H1 (cell line): ENCODE measurements at regions not wholly inside any gene's neighbourhood (a gene's known extent, or its start where the extent isn't known, plus 50 kb on each side); places are given as distances from the start of the nearest gene placed in this dataset.

Source experiments
- CTCF ChIA-PET: fragments of 300-600 bp; sonication (Branson Sonifier 250); formaldehyde crosslinking; loops from one replicate; lab custom pipeline; 2021; ENCODE audit not compliant: partially characterized antibody; lab: Charles Lee
- POLR2A ChIA-PET: fragments of 300-600 bp; sonication (Branson Sonifier 250); formaldehyde crosslinking; loops from one replicate; lab custom pipeline; 2021; ENCODE audit warnings: inconsistent platforms; ENCODE audit not compliant: partially characterized antibody; lab: Charles Lee
- DNase-seq, 2 experiments: peaks; one replicate each; pipeline versions ENCODE4 v3.0.0 to v3.0.0-alpha.2; 2010 to 2022; ENCODE audit warnings: low spot score in 2 of 2, low read depth in 1 of 2, mixed read lengths in 1 of 2
- FAIRE-seq: peaks from 2 replicates; lab custom pipeline; 2011; peaks lifted over from hg19 to GRCh38; lab: Jason Lieb, UNC
- H2AFZ ChIP-seq: 2 replicates; pipeline ENCODE4 v1.8.1; 2012; ENCODE audit warnings: low read length, inconsistent platforms
- H2AK5ac ChIP-seq: 2 replicates; pipeline ENCODE4 v1.6.1; 2013; ENCODE audit warnings: low read depth, low read length
- H2BK120ac ChIP-seq: replicated peaks from 2 replicates; pipeline ENCODE3; 2013; ENCODE audit warnings: low read depth, low read length, inconsistent platforms
- H2BK12ac ChIP-seq: 2 replicates; pipeline ENCODE4 v1.6.1; 2013; ENCODE audit warnings: low read depth, low read length
- H2BK15ac ChIP-seq: 2 replicates; pipeline ENCODE4 v1.6.1; 2013; ENCODE audit warnings: low read length
- H2BK20ac ChIP-seq: 2 replicates; pipeline ENCODE4 v1.6.1; 2013; ENCODE audit warnings: low read length
- H2BK5ac ChIP-seq: 2 replicates; pipeline ENCODE4 v1.6.1; 2013; ENCODE audit warnings: low read depth, low read length
- H3K14ac ChIP-seq: 2 replicates; pipeline ENCODE4 v1.6.1; 2013; ENCODE audit warnings: inconsistent platforms; ENCODE audit not compliant: insufficient read length
- H3K18ac ChIP-seq: 2 replicates; pipeline ENCODE4 v1.6.1; 2013; ENCODE audit warnings: low read length; ENCODE audit errors: extremely low read depth
- H3K23ac ChIP-seq: 2 replicates; pipeline ENCODE4 v1.6.1; 2013; ENCODE audit warnings: inconsistent platforms; ENCODE audit not compliant: insufficient read length
- H3K23me2 ChIP-seq: 2 replicates; pipeline ENCODE4 v1.6.1; 2013; ENCODE audit warnings: low read depth, low read length
- H3K27ac ChIP-seq: 2 replicates; pipeline ENCODE4 v1.6.1; 2011; ENCODE audit warnings: low read depth, low read length, inconsistent platforms
- H3K27me3 ChIP-seq, 4 experiments: replicated peaks in 1 of 4; 1 replicate in 1 of 4; 2 replicates in 3 of 4; pipeline versions ENCODE4 v1.6.1 to v1.8.1; 2011 to 2013; ENCODE audit warnings: low read length in 3 of 4, mild to moderate bottlenecking in 3 of 4, inconsistent platforms in 2 of 4, mixed read lengths in 2 of 4, moderate library complexity in 1 of 4; ENCODE audit not compliant: control insufficient read depth in 3 of 4, insufficient read depth in 3 of 4; ENCODE audit errors: extremely low read depth in 1 of 4
- H3K36me3 ChIP-seq, 4 experiments: 2 replicates each; pipeline versions ENCODE4 v1.6.1 to v1.8.1; 2011 to 2013; ENCODE audit warnings: mild to moderate bottlenecking in 4 of 4, low read length in 3 of 4, moderate library complexity in 2 of 4, control low read depth in 1 of 4, inconsistent platforms in 1 of 4; ENCODE audit not compliant: insufficient read depth in 4 of 4, control insufficient read depth in 2 of 4
- H3K4ac ChIP-seq: replicated peaks from 2 replicates; pipeline ENCODE3; 2013; ENCODE audit warnings: low read length, low read depth, mixed read lengths, inconsistent platforms; ENCODE audit not compliant: insufficient read length
- H3K4me1 ChIP-seq, 4 experiments: replicated peaks in 1 of 4; 1 replicate in 1 of 4; 2 replicates in 3 of 4; pipeline versions ENCODE4 v1.6.1 to v1.8.1; 2011 to 2013; ENCODE audit warnings: low read length in 3 of 4, inconsistent platforms in 2 of 4, mixed read lengths in 1 of 4; ENCODE audit not compliant: insufficient read depth in 4 of 4, control insufficient read depth in 3 of 4
- H3K4me2 ChIP-seq, 2 experiments: 2 replicates each; pipeline versions ENCODE4 v1.6.1 to v1.8.1; 2011 to 2013; ENCODE audit warnings: low read depth in 2 of 2, low read length in 2 of 2, control low read depth in 1 of 2, inconsistent platforms in 1 of 2, mild to moderate bottlenecking in 1 of 2; ENCODE audit not compliant: insufficient read depth in 1 of 2
- H3K4me3 ChIP-seq, 4 experiments: fragments of 200-600, 300-600 bp in 1 of 4; sonication (generic), shearing (Covaris generic), sonication (Bioruptor Twin) in 1 of 4; 2 replicates each; pipeline versions ENCODE4 v1.5.1 to v1.8.1; 2011 to 2016; ENCODE audit warnings: low read length in 4 of 4, low read depth in 3 of 4, control low read depth in 2 of 4, inconsistent platforms in 2 of 4, mild to moderate bottlenecking in 2 of 4, mixed read lengths in 1 of 4, moderate library complexity in 1 of 4; ENCODE audit not compliant: insufficient read depth in 2 of 4; ENCODE audit errors: extremely low read depth in 1 of 4
- H3K56ac ChIP-seq: replicated peaks from 2 replicates; pipeline ENCODE3; 2013; ENCODE audit warnings: low read depth, mild to moderate bottlenecking, mixed read lengths, low read length, inconsistent platforms; ENCODE audit not compliant: insufficient read length
- H3K79me1 ChIP-seq: 2 replicates; pipeline ENCODE4 v1.6.1; 2013; ENCODE audit warnings: low read depth, low read length, control low read depth
- H3K79me2 ChIP-seq, 2 experiments: 2 replicates each; pipeline versions ENCODE4 v1.6.1 to v1.8.1; 2012 to 2013; ENCODE audit warnings: low read length in 2 of 2, mild to moderate bottlenecking in 2 of 2, inconsistent platforms in 1 of 2; ENCODE audit not compliant: insufficient read depth in 2 of 2, control insufficient read depth in 1 of 2
- H3K9ac ChIP-seq, 4 experiments: replicated peaks in 1 of 4; 1 replicate in 1 of 4; 2 replicates in 3 of 4; pipeline versions ENCODE4 v1.6.1 to v1.8.1; 2011 to 2013; ENCODE audit warnings: low read depth in 3 of 4, low read length in 3 of 4, control low read depth in 2 of 4, mild to moderate bottlenecking in 2 of 4, moderate library complexity in 2 of 4, inconsistent platforms in 1 of 4; ENCODE audit errors: extremely low read depth in 1 of 4
- H3K9me3 ChIP-seq, 2 experiments: 2 replicates each; pipeline versions ENCODE4 v1.6.1 to v1.8.1; 2012 to 2013; ENCODE audit warnings: mild to moderate bottlenecking in 2 of 2, moderate library complexity in 2 of 2, control low read depth in 1 of 2, inconsistent platforms in 1 of 2, low read depth in 1 of 2, low read length in 1 of 2, mixed read lengths in 1 of 2; ENCODE audit not compliant: insufficient read depth in 2 of 2
- H4K20me1 ChIP-seq, 2 experiments: replicated peaks in 1 of 2; 2 replicates each; pipeline versions ENCODE3 to v1.8.1; 2011 to 2013; ENCODE audit warnings: inconsistent platforms in 2 of 2, low read length in 2 of 2, mild to moderate bottlenecking in 1 of 2; ENCODE audit not compliant: insufficient read depth in 2 of 2, control insufficient read depth in 1 of 2
- H4K5ac ChIP-seq: 2 replicates; pipeline ENCODE4 v1.6.1; 2013; ENCODE audit warnings: low read length, low read depth, mixed read lengths, inconsistent platforms; ENCODE audit not compliant: insufficient read length
- H4K8ac ChIP-seq: 2 replicates; pipeline ENCODE4 v1.8.0; 2013; ENCODE audit warnings: mild to moderate bottlenecking, moderate library complexity, low read length, inconsistent platforms; ENCODE audit not compliant: insufficient read depth; ENCODE audit errors: extremely low read depth
- H4K91ac ChIP-seq: replicated peaks from 2 replicates; pipeline ENCODE3; 2013; ENCODE audit warnings: low read length, mixed read lengths, inconsistent platforms; ENCODE audit not compliant: insufficient read length
- POLR2AphosphoS5 ChIP-seq: IDR thresholded peaks from 2 replicates; pipeline ENCODE4 v1.6.1; 2011; ENCODE audit warnings: low read depth, low read length
- WGBS, 2 experiments: shearing (Covaris generic) in 1 of 2; methylation state at CpG; one replicate each; pipeline versions ENCODE4 v1.1.6 to v1.1.7; 2013 to 2015; ENCODE audit warnings: low lambda C conversion rate in 2 of 2, mixed read lengths in 2 of 2, inconsistent platforms in 1 of 2, low coverage in 1 of 2, missing lambda C conversion rate in 1 of 2; ENCODE audit not compliant: insufficient replicate concordance in 2 of 2, insufficient coverage in 1 of 2, insufficient read length in 1 of 2; ENCODE audit errors: extremely low coverage in 1 of 2, missing lambda C conversion rate in 1 of 2; 5-methylcytosine and 5-hydroxymethylcytosine counted together
- TF ChIP-seq, protein P1 (sequence below), 3 experiments: IDR thresholded peaks; 1 replicate in 2 of 3; 2 replicates in 1 of 3; pipeline versions ENCODE4 v1.5.1 to v1.6.1; 2011; ENCODE audit warnings: low read length in 3 of 3, mild to moderate bottlenecking in 3 of 3, inconsistent platforms in 2 of 3, low read depth in 1 of 3, moderate library complexity in 1 of 3; ENCODE audit not compliant: insufficient read depth in 1 of 3; ENCODE audit errors: control extremely low read depth in 1 of 3

DNA sequence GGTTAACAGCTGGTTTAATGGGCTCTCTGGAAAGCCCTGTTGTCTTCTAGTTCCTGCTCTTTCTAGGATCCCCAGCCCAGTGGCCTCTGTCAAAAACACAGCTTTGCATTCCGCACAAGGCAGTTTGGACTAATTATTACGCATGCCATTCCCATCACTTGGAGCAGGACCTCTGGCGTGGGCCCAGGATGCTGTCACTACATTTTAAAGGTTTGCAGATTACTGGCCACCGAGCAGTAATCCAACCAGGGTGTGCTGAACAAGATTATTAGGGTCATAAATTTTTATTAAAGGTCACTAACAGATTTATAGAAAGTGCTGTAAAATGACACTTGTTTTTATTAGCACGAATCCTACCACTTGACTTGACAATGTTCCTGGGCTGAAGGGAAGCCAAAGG is 143.6 kb upstream of the SLC6A11 start:
- Histone ChIP-seq H2AK5ac (no peak overlapping the region), H2AFZ (no peak overlapping the region), H3K9me3 (no peaks in the 10 kb centered on the region), H3K79me2 (no peaks in the 10 kb centered on the region), H3K79me1 (no peaks in the 10 kb centered on the region), H3K23ac (no peak overlapping the region), H4K91ac (no peak overlapping the region), H3K23me2 (no peaks in the 10 kb centered on the region), H2BK12ac (no peak overlapping the region), H2BK15ac (no peak overlapping the region), H3K4ac (no peak overlapping the region), H3K4me3 (no peak overlapping the region), H3K9ac (no peak overlapping the region), H3K27me3 (no peaks in the 10 kb centered on the region), H3K4me1 (peaks cover 0 to 2% (median 0%) of the 10 kb centered on the region in 4 experiments; a peak in 1 of 7 replicates), H3K56ac (no peak overlapping the region), H2BK5ac (no peak overlapping the region), H3K27ac (no peak overlapping the region), H2BK20ac (no peak overlapping the region), H3K18ac (no peak overlapping the region), H2BK120ac (no peak overlapping the region), H4K20me1 (no peaks in the 10 kb centered on the region), H3K36me3 (no peaks in the 10 kb centered on the region), H3K4me2 (no peak overlapping the region), H4K5ac (no peak overlapping the region), H3K14ac (no peak overlapping the region), H4K8ac (no peak overlapping the region)
- DNase-seq (no peak), FAIRE-seq (no peak)
- POLR2A ChIA-PET, result no interaction called here
- CTCF ChIA-PET, result no interaction called here
- 91% methylated on average over 5 of the region's 5 CpGs; no CpG with 5 or more reads in 1 of the 2 experiments for WGBS, 2 experiments
- TF ChIP-seq, protein P1, sequence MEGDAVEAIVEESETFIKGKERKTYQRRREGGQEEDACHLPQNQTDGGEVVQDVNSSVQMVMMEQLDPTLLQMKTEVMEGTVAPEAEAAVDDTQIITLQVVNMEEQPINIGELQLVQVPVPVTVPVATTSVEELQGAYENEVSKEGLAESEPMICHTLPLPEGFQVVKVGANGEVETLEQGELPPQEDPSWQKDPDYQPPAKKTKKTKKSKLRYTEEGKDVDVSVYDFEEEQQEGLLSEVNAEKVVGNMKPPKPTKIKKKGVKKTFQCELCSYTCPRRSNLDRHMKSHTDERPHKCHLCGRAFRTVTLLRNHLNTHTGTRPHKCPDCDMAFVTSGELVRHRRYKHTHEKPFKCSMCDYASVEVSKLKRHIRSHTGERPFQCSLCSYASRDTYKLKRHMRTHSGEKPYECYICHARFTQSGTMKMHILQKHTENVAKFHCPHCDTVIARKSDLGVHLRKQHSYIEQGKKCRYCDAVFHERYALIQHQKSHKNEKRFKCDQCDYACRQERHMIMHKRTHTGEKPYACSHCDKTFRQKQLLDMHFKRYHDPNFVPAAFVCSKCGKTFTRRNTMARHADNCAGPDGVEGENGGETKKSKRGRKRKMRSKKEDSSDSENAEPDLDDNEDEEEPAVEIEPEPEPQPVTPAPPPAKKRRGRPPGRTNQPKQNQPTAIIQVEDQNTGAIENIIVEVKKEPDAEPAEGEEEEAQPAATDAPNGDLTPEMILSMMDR (IDR thresholded peaks at IDR 0.05; ENCODE audit: control extremely low read depth in 1 of 3, insufficient read depth in 1 of 3, low read depth in 1 of 3, low read length in 3 of 3), result no peak
- TF ChIP-seq POLR2AphosphoS5, result no peak
